OCI-M2 (cell line): ENCODE measurements at regions not wholly inside any gene's neighbourhood (a gene's known extent, or its start where the extent isn't known, plus 50 kb on each side); places are given as distances from the start of the nearest gene placed in this dataset.
"Not testable (repeated sequence)": the region's sequence is repeated elsewhere in the genome, so short reads cannot be mapped to it uniquely, and the experiment has no call there.

Experiments
- DNase-seq: peaks from one replicate; lab custom pipeline; 2025; ENCODE audit not compliant: unreplicated experiment; lab: John Stamatoyannopoulos, UW

DNA sequence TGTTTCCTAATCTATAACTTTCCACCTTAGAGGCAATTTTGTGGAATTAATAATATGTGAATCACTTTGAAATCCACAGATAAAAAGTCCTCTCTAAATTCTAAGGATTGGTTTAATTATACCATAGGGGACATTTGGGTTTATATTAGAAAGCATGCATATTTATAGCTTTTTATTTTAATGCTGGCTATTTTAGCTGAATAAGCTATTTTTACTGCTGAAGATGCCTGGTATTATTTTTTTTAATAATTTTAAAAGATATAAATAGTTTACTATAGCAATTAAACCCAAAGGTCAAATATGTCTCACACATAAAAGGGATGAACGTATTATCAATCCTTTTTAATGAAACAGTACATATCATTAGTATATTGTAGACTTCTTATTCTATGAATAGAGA lies 415.4 kb downstream of the MAGEB5 start:
- no peak for DNase-seq

DNA sequence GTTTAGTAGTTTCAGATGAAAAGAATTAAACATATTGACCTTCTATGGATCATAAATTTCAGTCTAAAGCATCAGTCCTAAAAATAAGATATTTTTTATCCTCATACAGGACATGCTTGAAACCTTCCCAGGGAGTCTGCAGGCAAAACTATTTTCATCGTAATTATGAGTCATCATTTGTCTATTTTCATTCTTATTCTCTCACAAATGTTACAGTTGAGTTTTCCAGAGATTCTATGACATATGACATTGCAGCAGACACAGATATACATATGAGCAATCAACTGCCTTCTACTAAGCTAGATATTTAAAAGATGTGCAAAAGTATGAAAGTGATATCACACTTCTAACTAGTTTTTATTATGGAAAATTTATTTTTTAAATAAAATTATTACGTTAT lies 398.0 kb downstream of the MAGEB5 start:
- no peak for DNase-seq

DNA sequence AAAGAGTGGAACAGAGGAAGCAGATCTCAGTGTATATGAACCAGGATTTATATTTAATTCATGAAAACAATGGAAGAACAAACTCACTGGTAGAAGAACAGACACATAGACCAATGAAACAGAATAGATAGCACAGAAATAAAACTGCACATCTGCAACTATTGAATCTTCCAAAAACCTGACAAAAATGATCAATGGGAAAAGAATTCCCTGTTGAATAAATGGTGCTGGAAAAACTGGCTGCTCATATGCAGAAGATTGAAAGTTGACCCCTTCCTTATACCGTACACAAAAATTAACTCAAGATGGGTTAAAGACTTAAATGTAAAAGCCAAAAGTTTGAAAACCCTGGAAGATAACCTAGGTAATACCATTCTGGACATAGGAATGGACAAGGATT lies 391.0 kb downstream of the MAGEB5 start:
- no peak for DNase-seq

DNA sequence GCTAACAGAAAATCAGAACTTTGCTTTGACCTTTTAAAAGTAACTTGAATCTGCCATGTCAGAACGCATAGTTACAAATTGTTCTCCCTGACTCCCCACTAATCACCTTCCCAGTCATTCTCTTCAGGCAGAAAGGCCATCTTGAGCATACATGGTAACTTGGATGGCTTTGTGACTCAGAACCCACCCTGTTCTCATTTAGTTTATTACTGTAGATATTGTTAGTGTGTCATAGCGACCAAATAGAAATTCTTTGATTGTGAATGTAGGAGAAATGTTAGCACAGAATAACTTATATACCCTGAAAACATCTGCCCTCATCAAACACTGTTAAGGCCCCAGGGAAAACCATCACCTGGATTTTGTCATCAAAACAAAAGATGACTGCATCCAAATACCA lies 382.0 kb downstream of the MAGEB5 start:
- DNase-seq: no peak

DNA sequence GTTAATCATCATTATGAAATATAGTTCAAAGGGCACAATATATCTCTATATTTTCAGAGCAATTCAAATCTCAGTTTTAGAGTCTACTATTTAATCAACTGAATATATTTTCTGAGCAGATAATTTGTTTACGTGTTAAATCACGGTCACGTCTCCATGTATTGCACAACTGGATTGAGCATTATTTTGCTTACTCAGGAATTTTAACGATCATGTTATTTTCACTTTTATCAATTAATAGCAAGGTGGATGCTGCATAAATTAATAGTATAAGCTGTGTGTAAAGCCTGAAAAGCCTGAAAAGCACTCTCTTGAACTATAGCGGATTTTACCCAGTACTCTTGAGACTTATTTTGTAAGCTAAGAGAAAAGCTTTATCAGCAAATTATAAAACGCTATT lies 374.9 kb downstream of the MAGEB5 start:
- no peak for DNase-seq

DNA sequence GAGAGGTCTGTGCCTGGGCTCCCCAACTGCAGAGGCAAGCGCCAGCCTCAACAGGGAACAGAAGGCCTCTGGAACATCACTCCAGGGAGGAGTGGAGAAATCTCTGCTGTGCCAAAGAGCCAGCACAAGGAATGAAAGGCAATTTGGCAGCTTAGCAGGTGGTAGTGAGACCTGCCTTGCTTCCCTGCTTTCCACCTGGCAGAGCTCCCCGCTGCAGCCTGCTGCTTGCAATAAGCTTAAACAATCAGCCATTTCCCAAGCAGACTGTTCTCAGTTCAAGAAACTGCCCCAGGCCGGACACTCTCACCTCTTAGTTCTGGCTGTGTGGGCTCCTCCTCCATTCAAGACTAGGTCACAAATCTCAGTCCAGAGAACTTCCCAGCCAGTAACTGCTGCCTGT lies 370.6 kb downstream of the MAGEB5 start:
- DNase-seq: no peak

DNA sequence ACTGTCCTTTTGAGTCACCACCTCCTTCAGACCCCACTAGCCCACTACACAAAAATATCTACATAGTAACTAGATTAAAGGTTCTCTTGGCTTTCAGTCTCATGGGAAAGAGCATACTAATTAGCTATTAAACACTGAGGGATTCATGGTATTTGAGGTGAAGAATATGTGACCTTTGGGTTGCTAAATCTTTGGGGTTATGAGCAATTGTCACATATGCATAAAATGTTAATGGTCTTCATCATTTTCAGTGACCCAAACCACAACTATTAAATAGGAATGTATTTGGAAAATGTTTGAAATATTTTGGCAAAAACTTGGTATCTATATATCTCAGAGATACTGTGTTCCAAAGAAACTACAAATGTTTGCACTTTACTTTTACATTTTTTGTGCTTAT lies 365.1 kb downstream of the MAGEB5 start:
- no peak for DNase-seq

DNA sequence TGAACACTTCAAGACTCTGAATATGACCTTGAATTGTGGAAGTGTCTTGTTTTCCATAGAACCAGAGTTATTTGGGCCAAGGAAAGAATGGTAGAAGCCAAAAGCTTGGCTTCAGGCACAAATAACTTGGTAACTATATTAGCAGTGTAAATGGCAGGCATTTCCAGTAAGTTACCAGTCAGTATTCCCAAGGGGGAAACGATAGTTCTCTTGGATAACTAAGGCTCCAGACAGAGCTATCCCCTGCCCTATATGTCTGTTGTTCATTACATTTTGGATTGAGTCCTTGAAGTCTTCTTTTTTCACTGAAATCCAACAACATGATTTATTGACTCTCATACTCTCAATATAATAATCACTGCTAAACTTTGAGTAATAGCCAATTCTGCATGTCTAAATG lies 364.1 kb downstream of the MAGEB5 start:
- DNase-seq: no peak

DNA sequence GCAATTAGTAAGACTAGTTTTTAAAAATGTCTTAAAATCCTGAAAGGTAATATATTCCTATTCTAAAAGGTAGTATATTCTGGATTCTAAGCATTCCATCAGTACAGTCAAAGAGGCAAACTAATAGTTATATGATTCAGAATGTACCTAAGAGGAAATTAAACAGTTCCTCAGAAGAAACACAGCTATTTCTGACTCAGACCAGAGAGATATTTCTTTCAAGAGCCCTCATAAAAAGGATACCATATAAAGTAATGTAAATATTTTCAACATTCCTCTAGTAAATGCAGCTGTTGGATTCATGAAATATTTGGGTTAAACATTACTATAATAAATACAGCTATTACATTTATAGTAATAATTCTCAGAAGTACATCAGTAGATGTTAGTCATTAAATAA lies 358.3 kb downstream of the MAGEB5 start:
- DNase-seq: no peak

DNA sequence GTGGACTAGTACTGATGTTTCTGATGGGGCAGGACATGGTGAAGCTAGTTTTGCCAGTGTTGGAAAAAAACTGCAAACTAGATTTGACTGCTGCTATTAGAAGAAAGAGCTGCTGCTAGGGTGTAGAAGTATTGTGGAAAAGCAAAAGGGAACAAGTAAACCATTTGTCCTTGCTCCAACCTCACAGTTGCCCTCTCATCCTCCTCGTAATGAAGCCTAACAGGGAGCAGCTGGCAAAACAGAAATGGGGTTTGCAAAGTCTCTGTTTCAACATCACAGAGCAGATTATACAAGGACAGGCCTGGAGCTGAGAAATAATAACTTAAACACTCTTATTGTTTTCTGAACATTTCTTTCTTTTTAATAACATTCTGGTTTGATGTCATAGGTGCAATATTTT lies 346.2 kb downstream of the MAGEB5 start:
- no peak for DNase-seq

DNA sequence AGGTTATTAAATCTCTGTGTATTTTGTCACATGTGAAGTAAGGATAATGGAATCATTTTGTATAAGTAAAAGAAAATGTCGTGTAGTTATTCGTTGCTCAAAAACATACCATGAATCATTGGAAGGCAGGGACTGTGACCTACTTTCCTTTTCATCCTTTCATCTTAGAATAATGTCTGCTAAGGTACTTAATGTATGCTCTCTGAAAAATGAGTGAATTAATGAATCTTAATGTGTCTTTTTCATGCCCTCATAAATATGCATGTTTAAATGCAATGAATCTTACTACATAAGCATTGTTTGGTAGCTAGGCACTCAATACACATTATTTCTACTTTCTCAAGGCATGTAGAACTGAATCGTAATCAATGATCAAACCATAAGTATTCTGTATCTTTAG lies 343.9 kb downstream of the MAGEB5 start:
- DNase-seq: no peak

DNA sequence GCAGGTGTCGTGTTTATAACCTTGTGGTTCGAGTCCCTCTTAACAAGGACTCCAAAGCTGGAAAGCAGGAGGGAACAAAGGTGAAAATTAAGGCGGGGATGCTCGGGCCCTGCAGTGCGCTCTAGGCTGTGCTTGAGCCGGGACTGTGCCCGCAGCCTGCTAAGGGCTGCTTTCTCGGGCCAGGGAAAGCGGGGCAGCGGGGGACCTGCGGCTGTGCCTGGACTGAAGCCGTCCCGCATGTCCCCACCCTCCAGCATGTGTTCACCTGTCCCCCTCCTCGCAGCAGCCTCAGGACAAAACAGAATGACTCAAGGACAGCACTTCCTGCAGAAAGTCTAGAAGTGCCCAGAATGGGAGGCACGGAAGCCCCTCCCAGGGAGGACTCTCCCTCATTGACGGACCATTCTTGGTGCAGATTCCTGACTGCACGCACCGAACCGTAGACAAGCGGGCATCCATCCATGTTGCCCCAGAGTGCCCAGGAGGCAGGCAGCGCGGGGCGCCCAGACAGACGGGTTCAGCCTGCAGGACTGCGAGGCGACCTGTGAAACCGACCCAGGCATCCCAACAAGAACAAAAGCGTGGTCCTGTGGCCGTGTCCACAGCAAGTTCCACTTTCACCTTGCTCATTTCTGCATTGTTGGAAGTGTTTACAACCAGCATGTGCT lies 342.9 kb downstream of the MAGEB5 start:
- DNase-seq: no peak

DNA sequence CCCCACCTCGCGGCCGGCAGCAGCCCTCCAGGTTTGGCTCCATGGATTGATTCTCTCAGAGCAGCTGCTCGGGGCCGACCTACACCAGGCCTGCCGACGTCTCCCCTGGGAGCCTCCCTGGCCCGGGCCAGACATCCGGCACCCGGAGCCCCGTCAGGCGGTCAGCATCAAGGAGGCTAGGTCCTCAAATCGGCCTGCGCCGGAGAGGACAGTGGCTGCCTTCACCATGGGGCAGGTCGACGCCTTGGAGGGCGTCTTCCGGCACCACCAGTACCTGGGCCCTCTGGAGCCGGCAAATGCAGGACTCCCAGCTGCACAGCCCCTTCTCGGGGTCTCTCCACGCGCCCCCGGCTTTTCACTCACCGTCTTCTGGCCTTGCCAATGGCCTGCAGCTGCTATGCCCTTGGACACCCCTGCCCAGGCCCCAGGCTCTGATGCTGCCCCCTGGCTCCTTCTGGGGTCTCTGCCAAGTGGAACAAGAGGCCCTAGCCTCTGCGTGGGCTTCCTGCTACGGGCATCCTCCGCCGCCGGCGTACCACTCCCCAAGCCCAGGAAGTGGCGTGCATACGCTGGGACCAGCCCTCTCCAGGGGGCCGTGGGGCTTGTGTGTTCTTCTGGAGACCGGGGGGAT lies 341.8 kb downstream of the MAGEB5 start:
- no peak for DNase-seq

DNA sequence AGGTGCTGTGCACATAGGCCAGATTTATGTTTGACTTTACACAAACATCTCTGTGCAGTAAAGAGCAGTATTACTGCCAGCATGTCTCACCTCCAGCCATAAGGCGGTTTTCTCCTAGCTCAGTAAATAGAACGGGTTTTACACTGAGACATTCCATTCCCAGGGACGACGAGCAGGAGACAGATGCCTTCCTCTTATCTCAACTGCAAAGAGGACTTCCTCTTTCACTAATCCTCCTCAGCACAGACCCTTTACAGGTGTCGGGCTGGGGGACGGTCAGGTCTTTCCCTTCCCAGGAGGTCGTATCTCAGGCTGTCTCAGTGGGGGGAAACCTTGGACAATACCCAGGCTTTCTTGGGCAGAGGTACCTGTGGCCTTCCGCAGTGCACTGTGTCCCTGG lies 309.8 kb downstream of the MAGEB5 start:
- not testable (repeated sequence) for DNase-seq

DNA sequence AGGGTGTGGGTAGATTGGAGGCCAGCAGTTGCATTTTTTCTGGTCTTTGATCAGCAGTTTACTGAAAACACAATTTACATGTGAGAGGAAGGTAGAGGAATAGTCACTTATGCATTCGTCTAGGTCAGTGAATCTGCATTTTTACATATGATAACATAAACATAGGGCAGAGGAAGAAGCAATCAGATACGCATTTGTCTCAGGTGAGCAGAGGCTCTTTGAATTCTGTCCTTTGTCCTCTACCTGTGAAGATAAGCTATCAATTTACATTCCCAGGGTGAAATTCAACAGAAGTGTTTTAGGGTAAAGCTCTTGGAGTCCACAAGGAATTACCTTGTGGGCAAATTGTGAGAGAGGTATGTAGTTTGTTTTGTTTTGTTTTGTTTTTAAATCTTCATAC lies 306.5 kb downstream of the MAGEB5 start:
- DNase-seq: no peak

DNA sequence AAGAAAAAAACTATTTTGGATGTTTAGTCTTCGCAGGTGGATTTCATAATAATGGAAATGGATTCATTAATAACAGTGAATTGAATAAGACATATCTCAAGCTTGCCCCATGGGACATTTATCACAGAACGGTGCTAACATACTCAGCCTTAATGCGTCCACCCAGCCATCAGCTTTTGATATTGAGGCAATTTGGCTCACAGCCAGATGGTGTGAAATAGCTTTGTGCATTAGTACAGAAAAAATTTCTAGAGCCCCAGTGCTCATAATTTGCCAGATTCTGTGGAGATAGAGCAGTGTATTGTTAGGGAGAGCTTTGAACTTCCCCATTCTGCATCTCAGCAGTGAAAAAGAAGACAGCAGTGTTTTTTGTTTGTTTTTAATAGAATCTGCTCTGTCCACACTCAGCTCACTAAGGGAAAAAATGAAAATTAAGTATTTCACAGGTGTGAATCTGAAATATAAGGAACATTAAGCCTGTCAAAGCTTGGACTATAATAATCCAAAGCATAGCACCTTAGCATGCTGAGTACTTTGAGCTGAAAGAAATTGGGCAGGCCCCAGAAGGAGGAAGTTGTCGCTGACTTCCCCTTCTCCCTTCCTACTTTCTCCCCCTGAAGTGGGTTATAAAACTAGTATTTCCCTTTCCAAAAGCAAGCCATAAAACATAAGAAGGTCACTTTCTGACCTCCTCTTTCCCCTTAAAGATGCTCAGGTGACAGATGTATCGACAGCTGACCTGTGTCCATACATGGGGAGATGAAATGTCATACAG lies 295.8 kb downstream of the MAGEB5 start:
- no peak for DNase-seq

DNA sequence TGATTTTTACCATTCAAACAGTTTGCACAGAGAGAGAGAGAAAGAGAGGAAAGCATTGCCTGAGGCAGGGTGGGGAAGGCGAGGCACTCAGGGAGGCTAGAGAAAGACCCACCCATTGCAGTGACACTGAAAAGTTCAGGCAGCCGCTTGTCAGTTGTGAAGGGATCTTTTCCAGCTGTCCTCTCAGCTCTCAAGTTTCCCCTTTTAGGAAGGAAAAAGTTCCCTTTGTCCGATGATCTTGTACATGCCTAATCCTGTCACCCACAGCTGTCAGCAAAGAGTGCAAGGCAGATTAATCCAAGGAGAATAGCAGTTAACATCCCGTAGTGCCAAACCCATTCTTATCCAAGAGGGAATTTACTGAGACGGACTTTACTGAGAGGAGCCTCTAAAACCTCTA lies 255.0 kb downstream of the MAGEB5 start:
- DNase-seq: no peak

DNA sequence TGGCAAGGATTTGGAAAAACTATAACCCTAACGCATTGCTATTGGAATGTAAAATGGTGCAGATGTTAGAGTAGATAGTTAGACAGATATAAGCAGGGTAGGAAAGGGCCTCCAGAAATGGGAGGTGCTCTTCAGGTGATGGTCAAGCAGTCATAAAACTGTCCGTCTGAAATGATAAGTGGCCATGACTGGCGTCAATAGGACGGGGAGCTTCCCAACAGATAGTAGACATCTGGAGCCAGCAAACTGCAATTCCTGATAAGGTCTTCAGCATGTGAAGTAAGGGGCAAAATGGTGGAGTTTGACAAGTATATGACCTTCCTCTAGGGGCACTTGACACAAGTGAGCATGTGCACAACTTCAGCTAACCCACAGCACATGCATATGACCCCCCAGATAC lies 250.4 kb downstream of the MAGEB5 start:
- no peak for DNase-seq

DNA sequence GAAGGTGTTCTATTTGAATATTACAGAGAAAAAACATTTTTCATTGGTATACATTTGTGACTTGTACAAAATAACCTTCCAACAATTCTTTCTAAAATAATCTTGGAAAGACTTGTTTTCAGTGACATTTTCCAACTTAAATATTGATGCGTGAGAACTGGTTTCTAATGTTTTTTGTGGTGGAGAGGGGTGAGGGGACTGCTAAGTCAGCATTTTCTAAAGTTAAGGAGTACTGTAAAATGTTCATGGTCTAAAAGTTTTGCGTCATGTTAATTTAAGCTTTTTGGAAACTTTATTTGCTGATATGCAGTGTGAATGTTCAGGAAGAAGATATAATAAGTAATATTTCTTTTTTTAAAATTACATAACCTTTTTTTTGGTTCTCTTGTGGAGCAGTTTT lies 229.3 kb downstream of the MAGEB5 start:
- DNase-seq: no peak

DNA sequence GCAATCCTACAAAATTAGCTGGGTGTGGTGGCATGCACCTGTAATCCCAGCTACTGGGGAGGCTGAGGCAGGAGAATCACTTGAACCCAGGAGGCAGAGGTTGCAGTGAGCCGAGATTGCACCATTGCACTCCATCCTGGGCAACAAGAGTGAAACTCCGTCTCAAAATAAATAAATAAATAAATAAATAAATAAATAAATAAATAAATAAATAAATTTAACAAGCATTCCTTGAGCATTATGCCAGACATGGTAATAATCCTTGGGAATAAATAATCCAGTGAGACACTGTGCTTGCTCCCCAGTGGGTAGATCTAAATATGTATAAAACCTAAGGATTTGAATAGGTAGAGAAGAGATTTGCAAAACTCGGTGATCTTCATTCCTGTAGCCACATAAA lies 228.4 kb downstream of the MAGEB5 start:
- not testable (repeated sequence) for DNase-seq

DNA sequence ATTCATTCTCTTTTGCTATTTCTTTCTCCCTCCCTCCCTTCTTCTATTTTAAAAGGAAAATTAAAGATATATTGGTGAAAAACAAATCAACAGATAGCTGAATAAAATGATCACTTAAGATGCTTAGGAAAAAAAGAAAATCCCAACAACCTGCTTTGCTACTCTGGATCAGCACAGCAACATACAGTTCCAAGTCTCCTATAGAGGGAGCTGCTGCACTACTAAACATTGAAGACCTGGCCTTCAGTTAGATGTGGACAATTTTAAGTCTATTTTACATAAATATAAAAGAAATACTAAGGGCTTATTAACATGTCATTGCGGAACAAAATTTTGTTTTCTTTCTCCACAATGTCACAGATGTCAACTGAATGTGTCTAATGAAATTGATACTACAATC lies 226.4 kb downstream of the MAGEB5 start:
- DNase-seq: no peak

DNA sequence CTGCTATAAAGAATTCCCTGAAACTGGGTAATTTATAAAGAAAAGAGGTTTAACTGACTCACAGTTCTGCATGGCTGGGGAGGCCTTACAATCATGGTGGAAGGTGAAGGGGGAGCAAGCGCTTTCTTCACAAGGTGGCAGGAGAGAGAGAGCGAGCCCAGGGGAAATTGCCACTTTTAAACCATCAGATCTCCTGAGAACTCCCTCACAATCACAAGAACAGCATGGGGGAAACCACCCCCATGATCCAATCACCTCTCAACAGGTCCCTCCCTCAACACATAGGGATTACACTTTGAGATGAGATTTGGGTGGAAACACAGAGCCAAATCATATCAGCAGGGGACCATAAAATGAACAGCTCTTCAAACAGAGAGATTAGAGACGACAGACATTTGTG lies 198.6 kb downstream of the MAGEB5 start:
- no peak for DNase-seq
